ENCODE measurements at regions not wholly inside any gene's neighbourhood (a gene's known extent, or its start where the extent isn't known, plus 50 kb on each side); places are given as distances from the start of the nearest gene placed in this dataset.

- H3K27ac ChIP-seq = no peak overlapping the region
- no peak for TF ChIP-seq ZFX (IDR thresholded peaks at IDR 0.05)
- TF ChIP-seq CTCF (conservative IDR thresholded peaks at IDR 0.05) = no peak
These were observed 144.1 kb upstream of the EEF1E1 start for GRCh38 chr6:8246403-8246802.

DNA sequence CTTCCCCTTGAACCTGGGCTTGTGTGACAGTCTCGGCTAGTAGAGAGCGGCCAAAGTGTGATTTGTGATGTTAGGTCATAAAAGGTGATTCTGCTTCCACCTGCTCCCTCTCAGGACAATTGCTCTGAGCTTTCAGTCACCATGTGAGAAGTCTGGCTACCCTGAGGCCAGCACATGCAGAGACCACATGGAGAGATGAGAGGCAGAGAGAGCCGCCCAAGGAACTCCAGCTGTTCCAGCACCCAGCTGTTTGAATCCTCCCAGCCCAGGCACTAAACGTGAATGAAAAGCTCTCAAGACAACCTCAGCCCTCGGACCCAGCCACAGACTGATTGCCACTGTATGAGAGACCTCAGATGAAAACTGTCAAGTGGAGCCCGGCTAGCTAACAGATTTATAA lies 143.4 kb upstream of the EEF1E1 start:
- H3K27ac ChIP-seq = no peak overlapping the region
- TF ChIP-seq CTCF (conservative IDR thresholded peaks at IDR 0.05) (no peak), ZFX (IDR thresholded peaks at IDR 0.05) (no peak)

DNA sequence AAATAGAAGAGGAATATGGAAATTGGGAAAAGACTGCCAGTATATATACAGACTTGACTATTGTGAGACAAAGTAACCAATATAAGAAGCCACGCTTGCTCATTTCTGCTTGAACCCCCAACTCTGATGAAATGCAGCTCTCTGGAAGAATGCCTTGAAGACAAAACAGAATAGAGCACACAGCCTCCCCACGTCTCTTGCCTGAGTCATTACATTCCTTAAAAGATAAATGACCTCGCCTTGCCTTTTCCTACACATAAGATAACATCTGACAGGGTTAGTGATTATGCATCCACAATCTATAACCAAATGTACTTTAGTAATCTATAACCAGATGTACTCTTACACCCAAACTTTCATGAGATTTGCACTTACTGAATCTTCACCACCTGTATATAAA lies 141.1 kb upstream of the EEF1E1 start:
- no peak for TF ChIP-seq ZFX (IDR thresholded peaks at IDR 0.05)
- no peak for TF ChIP-seq CTCF (conservative IDR thresholded peaks at IDR 0.05)
- H3K27ac ChIP-seq = no peak overlapping the region

- TF ChIP-seq CTCF (conservative IDR thresholded peaks at IDR 0.05) (no peak), ZFX (IDR thresholded peaks at IDR 0.05) (no peak)
- no peak overlapping the region for H3K27ac ChIP-seq
These were observed 140.5 kb upstream of the EEF1E1 start for GRCh38 chr6:8242885-8243284.

DNA sequence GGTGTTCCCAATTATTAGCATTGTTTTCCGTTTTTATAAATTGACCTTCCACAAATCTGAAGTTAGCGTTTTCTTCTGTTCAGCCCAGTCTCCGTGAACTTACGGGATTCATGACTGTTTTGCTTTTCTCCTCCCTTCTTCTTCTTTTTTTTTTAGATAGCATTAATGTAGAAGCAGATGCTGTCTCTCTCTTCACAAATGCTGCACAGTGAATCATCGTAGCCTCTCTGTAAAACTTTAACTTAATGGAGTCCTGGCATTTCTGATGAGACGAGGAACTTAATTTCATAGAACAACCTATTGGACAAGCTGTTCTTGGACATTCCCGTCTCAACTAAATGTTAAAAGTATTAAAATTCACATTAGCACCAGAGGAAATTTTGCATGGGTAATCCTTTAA lies 138.0 kb upstream of the EEF1E1 start:
- no peak for TF ChIP-seq ZFX (IDR thresholded peaks at IDR 0.05)
- no peak for TF ChIP-seq CTCF (conservative IDR thresholded peaks at IDR 0.05)
- H3K27ac ChIP-seq = no peak overlapping the region

- TF ChIP-seq ZFX (IDR thresholded peaks at IDR 0.05) (no peak), CTCF (conservative IDR thresholded peaks at IDR 0.05) (no peak)
- H3K27ac ChIP-seq = no peak overlapping the region
These were observed 136.7 kb upstream of the EEF1E1 start for GRCh38 chr6:8238773-8239683.

DNA sequence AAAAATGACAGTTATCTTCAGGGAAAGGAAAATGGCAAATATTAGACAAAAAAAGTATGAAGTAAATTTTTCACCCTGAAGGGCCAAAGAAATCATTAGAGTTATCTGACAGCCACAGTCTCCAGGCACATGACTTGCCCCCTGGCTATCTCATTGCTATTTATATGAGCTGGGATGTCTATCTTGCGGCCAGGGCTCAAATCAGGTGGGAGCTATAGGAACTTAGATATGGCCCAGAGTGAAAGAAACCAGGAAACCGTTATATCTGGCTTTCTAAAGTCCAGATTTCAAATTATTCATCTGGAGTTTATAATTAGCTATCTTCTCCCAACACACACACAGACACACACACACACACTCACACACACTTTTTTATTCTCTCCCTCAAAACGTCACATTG lies 135.3 kb upstream of the EEF1E1 start:
- no peak overlapping the region for H3K27ac ChIP-seq
- no peak for TF ChIP-seq ZFX (IDR thresholded peaks at IDR 0.05)
- no peak for TF ChIP-seq CTCF (conservative IDR thresholded peaks at IDR 0.05)
